Loucy (cell line): ENCODE measurements at regions not wholly inside any gene's neighbourhood (a gene's known extent, or its start where the extent isn't known, plus 50 kb on each side); places are given as distances from the start of the nearest gene placed in this dataset.

ENCODE experiments used
- EZH2phosphoT487 ChIP-seq: fragments of 200-600 bp; IDR thresholded peaks from 2 replicates; pipeline ENCODE4 v1.6.1; 2018; ENCODE audit warnings: antibody characterized with exemption, mild to moderate bottlenecking, moderate library complexity, borderline replicate concordance
- TF ChIP-seq, protein P1 (sequence below): fragments of 200-600 bp; sonication (generic); conservative IDR thresholded peaks from 2 replicates; pipeline ENCODE4 v1.5.1; 2014; ENCODE audit warnings: mild to moderate bottlenecking, antibody characterized with exemption, low read length

DNA sequence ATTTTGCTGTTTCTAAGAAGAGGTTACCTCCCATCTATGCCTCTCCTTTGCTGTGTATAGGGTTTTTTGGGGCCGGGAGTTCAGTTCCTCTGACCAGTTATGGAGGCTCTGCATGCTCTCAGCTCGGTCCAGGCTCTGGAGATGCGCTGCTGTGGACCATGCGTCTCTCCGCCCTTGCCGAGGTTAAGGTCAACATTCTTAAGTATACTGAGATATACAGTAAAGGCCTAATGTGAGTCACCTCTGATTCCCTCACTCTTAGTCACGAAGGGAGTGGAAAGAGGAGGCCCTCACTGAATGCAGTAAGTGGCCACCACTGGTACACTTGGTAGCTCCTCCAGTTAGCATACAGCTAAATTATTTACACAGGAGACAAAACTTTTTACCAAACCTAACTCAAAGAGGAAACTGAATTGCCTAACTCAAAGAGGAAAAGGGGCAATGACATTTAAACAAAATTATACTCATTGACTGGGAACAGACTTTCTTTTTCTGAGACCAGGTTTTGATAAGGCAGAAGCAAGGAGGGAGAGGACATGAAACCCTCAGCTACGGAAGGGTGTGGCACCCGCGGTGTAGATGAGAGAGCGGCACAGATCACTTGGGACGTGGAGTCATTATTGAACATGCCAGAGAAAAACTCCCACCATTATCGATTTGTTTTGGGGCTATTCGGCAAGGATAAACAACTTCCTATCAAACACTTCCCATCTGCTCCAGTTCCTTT, 98.7 kb downstream of the COPS8 start:
- TF ChIP-seq, protein P1, sequence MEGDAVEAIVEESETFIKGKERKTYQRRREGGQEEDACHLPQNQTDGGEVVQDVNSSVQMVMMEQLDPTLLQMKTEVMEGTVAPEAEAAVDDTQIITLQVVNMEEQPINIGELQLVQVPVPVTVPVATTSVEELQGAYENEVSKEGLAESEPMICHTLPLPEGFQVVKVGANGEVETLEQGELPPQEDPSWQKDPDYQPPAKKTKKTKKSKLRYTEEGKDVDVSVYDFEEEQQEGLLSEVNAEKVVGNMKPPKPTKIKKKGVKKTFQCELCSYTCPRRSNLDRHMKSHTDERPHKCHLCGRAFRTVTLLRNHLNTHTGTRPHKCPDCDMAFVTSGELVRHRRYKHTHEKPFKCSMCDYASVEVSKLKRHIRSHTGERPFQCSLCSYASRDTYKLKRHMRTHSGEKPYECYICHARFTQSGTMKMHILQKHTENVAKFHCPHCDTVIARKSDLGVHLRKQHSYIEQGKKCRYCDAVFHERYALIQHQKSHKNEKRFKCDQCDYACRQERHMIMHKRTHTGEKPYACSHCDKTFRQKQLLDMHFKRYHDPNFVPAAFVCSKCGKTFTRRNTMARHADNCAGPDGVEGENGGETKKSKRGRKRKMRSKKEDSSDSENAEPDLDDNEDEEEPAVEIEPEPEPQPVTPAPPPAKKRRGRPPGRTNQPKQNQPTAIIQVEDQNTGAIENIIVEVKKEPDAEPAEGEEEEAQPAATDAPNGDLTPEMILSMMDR: no peak
- no peak for TF ChIP-seq EZH2phosphoT487
